B cell (primary cell): ENCODE measurements at regions not wholly inside any gene's neighbourhood (a gene's known extent, or its start where the extent isn't known, plus 50 kb on each side); places are given as distances from the start of the nearest gene placed in this dataset.

Experiments
- ATAC-seq: fragments of 200-7000 bp; cut with Tn5 transposase; one replicate; pipeline ENCODE4 v1.10.0; 2021; ENCODE audit warnings: low read depth, mild to moderate bottlenecking, moderate number of reproducible peaks, moderate library complexity
- CTCF ChIA-PET: fragments of 350-600 bp; sonication (Branson Sonifier 250); formaldehyde crosslinking; loops from one replicate; lab custom pipeline; 2021; ENCODE audit warnings: antibody characterized with exemption, inconsistent platforms; lab: Charles Lee
- POLR2A ChIA-PET: fragments of 350-600 bp; sonication (Branson Sonifier 250); formaldehyde crosslinking; loops from one replicate; lab custom pipeline; 2021; ENCODE audit warnings: antibody characterized with exemption; lab: Charles Lee
- DNase-seq: peaks from one replicate; pipeline ENCODE4 v3.0.0; 2013
- H2AFZ ChIP-seq: 2 replicates; pipeline ENCODE4 v1.6.1; 2012; ENCODE audit warnings: mild to moderate bottlenecking, low read depth, low read length; ENCODE audit not compliant: insufficient read depth, poor library complexity, severe bottlenecking
- H3K27ac ChIP-seq, 2 donors: 1 replicate in 1 of 2; 2 replicates in 1 of 2; pipeline ENCODE4 v1.5.1; 2012 to 2013; ENCODE audit warnings: low read length in 2 of 2, mild to moderate bottlenecking in 2 of 2, moderate library complexity in 1 of 2
- H3K27me3 ChIP-seq, 4 experiments: fragments of 200-600 bp in 1 of 4; sonication (generic) in 1 of 4; replicated peaks in 1 of 4; 1 replicate in 2 of 4; 2 replicates in 2 of 4; pipeline versions ENCODE4 v1.6.1 to v1.7.0; 2013 to 2016; ENCODE audit warnings: low read length in 3 of 4, mild to moderate bottlenecking in 2 of 4, mixed read lengths in 1 of 4, moderate library complexity in 1 of 4; ENCODE audit not compliant: insufficient read depth in 4 of 4, control insufficient read depth in 3 of 4; ENCODE audit errors: control extremely low read depth in 1 of 4
- H3K36me3 ChIP-seq, 2 experiments: replicated peaks in 1 of 2; 1 replicate in 1 of 2; 2 replicates in 1 of 2; pipeline versions ENCODE4 v1.6.1 to v1.7.1; 2013; ENCODE audit warnings: low read length in 1 of 2; ENCODE audit not compliant: insufficient read depth in 2 of 2, control insufficient read depth in 1 of 2; ENCODE audit errors: control extremely low read depth in 1 of 2, extremely low read depth in 1 of 2
- H3K4me1 ChIP-seq, 2 donors: fragments of 200-600 bp in 1 of 2; sonication (generic) in 1 of 2; 1 replicate in 1 of 2; 2 replicates in 1 of 2; pipeline versions ENCODE4 v1.5.1 to v1.6.1; 2013 to 2017; ENCODE audit warnings: low read length in 2 of 2; ENCODE audit not compliant: control insufficient read depth in 2 of 2, insufficient read depth in 2 of 2
- H3K4me2 ChIP-seq: replicated peaks from 2 replicates; pipeline ENCODE3; 2012; ENCODE audit warnings: mild to moderate bottlenecking, low read depth, low read length; ENCODE audit not compliant: poor library complexity, severe bottlenecking
- H3K4me3 ChIP-seq, 5 experiments: fragments of 200-600 bp in 1 of 5; sonication (generic) in 1 of 5; 1 replicate in 3 of 5; 2 replicates in 2 of 5; pipeline versions ENCODE4 v1.5.1 to v1.7.0; 2011 to 2016; ENCODE audit warnings: low read length in 4 of 5, mild to moderate bottlenecking in 4 of 5, low read depth in 2 of 5, control low read depth in 1 of 5, moderate library complexity in 1 of 5; ENCODE audit not compliant: insufficient read depth in 1 of 5; ENCODE audit errors: control extremely low read depth in 1 of 5, extremely low read depth in 1 of 5
- H3K79me2 ChIP-seq: fragments of 200-600 bp; sonication (generic); one replicate; pipeline ENCODE4 v1.6.0; 2016; ENCODE audit warnings: low read length; ENCODE audit not compliant: control insufficient read depth, insufficient read depth
- H3K9ac ChIP-seq: fragments of 200-600 bp; sonication (generic); 2 replicates; pipeline ENCODE4 v1.6.1; 2017; ENCODE audit warnings: mild to moderate bottlenecking, low read length, moderate library complexity
- H3K9me3 ChIP-seq, 3 donors: one replicate each; pipeline versions ENCODE4 v1.6.1 to v1.7.1; 2013; ENCODE audit warnings: low read length in 2 of 3; ENCODE audit not compliant: control insufficient read depth in 2 of 3, insufficient read depth in 1 of 3; ENCODE audit errors: control extremely low read depth in 1 of 3
- H4K20me1 ChIP-seq: 2 replicates; pipeline ENCODE4 v1.6.0; 2012; ENCODE audit warnings: mild to moderate bottlenecking, low read length; ENCODE audit not compliant: insufficient read depth, control insufficient read depth, poor library complexity, severe bottlenecking
- H3K27ac Mint-ChIP-seq: one replicate; pipeline ENCODE4 v1.8.0; 2021; ENCODE audit warnings: mixed read lengths
- H3K27me3 Mint-ChIP-seq: one replicate; pipeline ENCODE4 v1.8.0; 2021; ENCODE audit warnings: mixed read lengths
- H3K4me1 Mint-ChIP-seq: one replicate; pipeline ENCODE4 v1.8.0; 2021; ENCODE audit warnings: mixed read lengths
- H3K4me3 Mint-ChIP-seq: one replicate; pipeline ENCODE4 v1.8.0; 2021; ENCODE audit warnings: mixed read lengths
- H3K9me3 Mint-ChIP-seq: one replicate; pipeline ENCODE4 v1.8.0; 2022; ENCODE audit warnings: mixed read lengths; ENCODE audit not compliant: insufficient read depth
- CTCF ChIP-seq: fragments of 200-600 bp; IDR thresholded peaks from one replicate; pipeline ENCODE4 v1.8.0; 2022; ENCODE audit warnings: antibody characterized with exemption, mild to moderate bottlenecking
- EZH2 ChIP-seq: IDR thresholded peaks from 2 replicates; pipeline ENCODE4 v1.6.1; 2012; ENCODE audit warnings: borderline replicate concordance, low read depth, mild to moderate bottlenecking, moderate library complexity, low read length; ENCODE audit not compliant: insufficient read depth, poor library complexity, severe bottlenecking
- WGBS: methylation state at CpG from one replicate; pipeline ENCODE4 v1.1.5; 2013; ENCODE audit warnings: missing lambda C conversion rate; ENCODE audit not compliant: insufficient coverage; 5-methylcytosine and 5-hydroxymethylcytosine counted together
- intact Hi-C: fragments of 100-400 bp; cut with micrococcal nuclease; formaldehyde crosslinking; loops from one replicate; pipeline ENCODE4 v1.10.0; 2022

GRCh38 chr4:83996254-83996653 lies 460.3 kb downstream of the GPAT3 start:
- TF ChIP-seq EZH2 (no peak), CTCF (no peak)
- ATAC-seq (no peak), DNase-seq (no peak)
- no CpG with 5 or more reads among the region's 3 CpGs for WGBS
- Mint-ChIP-seq H3K27me3 (no peaks in the 10 kb centered on the region), H3K4me3 (no peak overlapping the region), H3K9me3 (no peaks in the 10 kb centered on the region), H3K4me1 (no peaks in the 10 kb centered on the region), H3K27ac (no peak overlapping the region)
- Histone ChIP-seq H3K27ac (no peak overlapping the region), H3K79me2 (no peaks in the 10 kb centered on the region), H3K4me1 (no peaks in the 10 kb centered on the region), H3K4me3 (no peak overlapping the region), H3K9ac (no peak overlapping the region), H3K4me2 (no peak overlapping the region), H3K27me3 (no peaks in the 10 kb centered on the region), H3K36me3 (no peaks in the 10 kb centered on the region), H4K20me1 (no peaks in the 10 kb centered on the region), H3K9me3 (peaks cover 0 to 2% (median 0%) of the 10 kb centered on the region in 3 donors), H2AFZ (no peak overlapping the region)
- POLR2A ChIA-PET: no interaction called here
- intact Hi-C loops: no loop called here
- CTCF ChIA-PET: interaction anchor here (0.6 kb wide), 1 partner anchor 1462 kb away, joined by 3 read pairs; no protein-coding TSS in a partner anchor

- intact Hi-C loops: no loop called here
- POLR2A ChIA-PET: no interaction called here
- H3K4me1 Mint-ChIP-seq: no peaks in the 10 kb centered on the region
- H3K4me3 Mint-ChIP-seq: no peak overlapping the region
- CTCF ChIA-PET: no interaction called here
- H3K27ac Mint-ChIP-seq: no peak overlapping the region
- ATAC-seq (no peak), DNase-seq (no peak)
- 91% methylated on average over 3 of the region's 7 CpGs for WGBS
- Histone ChIP-seq H3K27me3 (no peaks in the 10 kb centered on the region), H2AFZ (no peak overlapping the region), H3K36me3 (no peaks in the 10 kb centered on the region), H3K4me3 (no peak overlapping the region), H3K4me2 (no peak overlapping the region), H3K79me2 (no peaks in the 10 kb centered on the region), H4K20me1 (no peaks in the 10 kb centered on the region), H3K4me1 (no peaks in the 10 kb centered on the region), H3K27ac (no peak overlapping the region), H3K9me3 (peaks cover 0 to 11% (median 0%) of the 10 kb centered on the region in 3 donors), H3K9ac (no peak overlapping the region)
- no peak for TF ChIP-seq CTCF
- no peak for TF ChIP-seq EZH2
- H3K9me3 Mint-ChIP-seq: no peaks in the 10 kb centered on the region
- H3K27me3 Mint-ChIP-seq: no peaks in the 10 kb centered on the region
These were observed 457.9 kb downstream of the GPAT3 start for GRCh38 chr4:83993774-83994173.
